H9 (cell line): ENCODE measurements at regions not wholly inside any gene's neighbourhood (a gene's known extent, or its start where the extent isn't known, plus 50 kb on each side); places are given as distances from the start of the nearest gene placed in this dataset.

ENCODE experiments used
- DNase-seq: peaks from one replicate; pipeline ENCODE4 v3.0.0-alpha.2; 2017
- H2AFZ ChIP-seq: one replicate; pipeline ENCODE4 v1.6.1; 2013; ENCODE audit warnings: mild to moderate bottlenecking, low read length, control low read depth, moderate library complexity
- H2AK5ac ChIP-seq: 2 replicates; pipeline ENCODE4 v1.6.1; 2013; ENCODE audit warnings: low read length, control low read depth, mixed read lengths; ENCODE audit not compliant: insufficient read length
- H2BK120ac ChIP-seq: one replicate; pipeline ENCODE4 v1.6.1; 2013; ENCODE audit warnings: low read depth, mild to moderate bottlenecking, low read length, control low read depth, inconsistent platforms; ENCODE audit not compliant: poor library complexity, severe bottlenecking
- H2BK12ac ChIP-seq: 2 replicates; pipeline ENCODE4 v1.6.1; 2013; ENCODE audit warnings: low read length, control low read depth, mixed read lengths, low read depth; ENCODE audit not compliant: insufficient read length
- H2BK15ac ChIP-seq: 2 replicates; pipeline ENCODE4 v1.6.1; 2013; ENCODE audit warnings: low read depth, low read length, control low read depth
- H2BK20ac ChIP-seq: one replicate; pipeline ENCODE4 v1.6.1; 2013; ENCODE audit warnings: low read depth, mild to moderate bottlenecking, low read length, control low read depth, inconsistent platforms; ENCODE audit not compliant: poor library complexity, severe bottlenecking
- H2BK5ac ChIP-seq: 2 replicates; pipeline ENCODE4 v1.6.1; 2013; ENCODE audit warnings: low read length, control low read depth, mixed read lengths; ENCODE audit not compliant: insufficient read length
- H3K14ac ChIP-seq: 2 replicates; pipeline ENCODE4 v1.6.1; 2013; ENCODE audit warnings: low read length, control low read depth; ENCODE audit not compliant: insufficient read depth
- H3K18ac ChIP-seq: 2 replicates; pipeline ENCODE4 v1.6.1; 2013; ENCODE audit warnings: low read depth, mild to moderate bottlenecking, mixed read lengths, low read length, control low read depth; ENCODE audit not compliant: insufficient read length
- H3K23ac ChIP-seq: 2 replicates; pipeline ENCODE4 v1.6.1; 2013; ENCODE audit warnings: low read length, control low read depth, mixed read lengths, low read depth; ENCODE audit not compliant: insufficient read length
- H3K23me2 ChIP-seq: 2 replicates; pipeline ENCODE4 v1.6.1; 2013; ENCODE audit warnings: low read depth, mild to moderate bottlenecking, mixed read lengths, low read length, control low read depth; ENCODE audit not compliant: insufficient read length, poor library complexity, severe bottlenecking
- H3K27ac ChIP-seq: 2 replicates; pipeline ENCODE4 v1.5.1; 2013; ENCODE audit warnings: low read length, control low read depth, mixed read lengths, low read depth; ENCODE audit not compliant: insufficient read length
- H3K27me3 ChIP-seq: 2 replicates; pipeline ENCODE4 v1.6.1; 2013; ENCODE audit warnings: low read length, control low read depth, inconsistent platforms; ENCODE audit not compliant: insufficient read depth
- H3K4ac ChIP-seq: 2 replicates; pipeline ENCODE4 v1.6.1; 2013; ENCODE audit warnings: low read depth, mild to moderate bottlenecking, control low read depth, inconsistent platforms, low read length, moderate library complexity
- H3K4me1 ChIP-seq: 2 replicates; pipeline ENCODE4 v1.6.1; 2013; ENCODE audit warnings: low read length, control low read depth, inconsistent platforms; ENCODE audit not compliant: insufficient read depth
- H3K4me2 ChIP-seq: 2 replicates; pipeline ENCODE4 v1.6.1; 2013; ENCODE audit warnings: low read length, control low read depth, mixed read lengths; ENCODE audit not compliant: insufficient read length, insufficient read depth
- H3K56ac ChIP-seq: 2 replicates; pipeline ENCODE4 v1.6.1; 2013; ENCODE audit warnings: low read depth, mild to moderate bottlenecking, mixed read lengths, low read length, control low read depth; ENCODE audit not compliant: insufficient read length
- H3K79me1 ChIP-seq: 2 replicates; pipeline ENCODE4 v1.6.1; 2013; ENCODE audit warnings: low read depth, mild to moderate bottlenecking, moderate library complexity, low read length, control low read depth, inconsistent platforms; ENCODE audit not compliant: insufficient read depth, poor library complexity, severe bottlenecking
- H3K79me2 ChIP-seq: 2 replicates; pipeline ENCODE4 v1.6.1; 2013; ENCODE audit warnings: low read length, control low read depth, inconsistent platforms; ENCODE audit not compliant: insufficient read depth
- H3K9ac ChIP-seq: 2 replicates; pipeline ENCODE4 v1.6.1; 2013; ENCODE audit warnings: low read length, control low read depth, mixed read lengths; ENCODE audit not compliant: insufficient read length; ENCODE audit errors: extremely low read depth
- H3K9me3 ChIP-seq: one replicate; pipeline ENCODE4 v1.6.1; 2013; ENCODE audit warnings: low read depth, low read length, inconsistent platforms; ENCODE audit not compliant: control insufficient read depth
- H3T11ph ChIP-seq: one replicate; pipeline ENCODE4 v1.6.1; 2013; ENCODE audit warnings: mild to moderate bottlenecking, low read length, control low read depth, inconsistent platforms
- H4K20me1 ChIP-seq: one replicate; pipeline ENCODE4 v1.6.1; 2013; ENCODE audit not compliant: control insufficient read depth, insufficient read length, insufficient read depth
- H4K5ac ChIP-seq: 2 replicates; pipeline ENCODE4 v1.6.1; 2013; ENCODE audit warnings: low read depth, mild to moderate bottlenecking, mixed read lengths, low read length, control low read depth; ENCODE audit not compliant: insufficient read length
- H4K8ac ChIP-seq: replicated peaks from 2 replicates; pipeline ENCODE4 v1.6.1; 2013; ENCODE audit warnings: low read length, control low read depth, mixed read lengths, low read depth; ENCODE audit not compliant: insufficient read length
- H4K91ac ChIP-seq: 2 replicates; pipeline ENCODE4 v1.6.1; 2013; ENCODE audit warnings: low read depth, mild to moderate bottlenecking, moderate library complexity, mixed read lengths, low read length, control low read depth; ENCODE audit not compliant: insufficient read length
- H3K27ac Mint-ChIP-seq, 3 experiments: 2 replicates in 2 of 3; 3 replicates in 1 of 3; pipeline ENCODE4 v1.8.0; 2020 to 2021; ENCODE audit warnings: mixed read lengths in 3 of 3, mild to moderate bottlenecking in 1 of 3, moderate library complexity in 1 of 3
- H3K27me3 Mint-ChIP-seq: 2 replicates; pipeline ENCODE4 v1.8.0; 2021; ENCODE audit warnings: low read depth, mild to moderate bottlenecking, moderate library complexity, mixed read lengths
- H3K36me3 Mint-ChIP-seq, 3 experiments: 2 replicates in 2 of 3; 3 replicates in 1 of 3; pipeline ENCODE4 v1.8.0; 2020 to 2021; ENCODE audit warnings: low read depth in 3 of 3, mixed read lengths in 3 of 3; ENCODE audit not compliant: insufficient read depth in 1 of 3
- H3K4me1 Mint-ChIP-seq, 2 experiments: 2 replicates each; pipeline ENCODE4 v1.8.0; 2020; ENCODE audit warnings: mixed read lengths in 2 of 2
- H3K4me3 Mint-ChIP-seq, 2 experiments: 2 replicates in 1 of 2; 3 replicates in 1 of 2; pipeline ENCODE4 v1.8.0; 2020 to 2021; ENCODE audit warnings: mild to moderate bottlenecking in 2 of 2, mixed read lengths in 2 of 2, moderate library complexity in 1 of 2
- H3K9me3 Mint-ChIP-seq, 2 experiments: 2 replicates in 1 of 2; 3 replicates in 1 of 2; pipeline ENCODE4 v1.8.0; 2020; ENCODE audit warnings: mild to moderate bottlenecking in 2 of 2, mixed read lengths in 2 of 2, moderate library complexity in 1 of 2
- TF ChIP-seq, protein P1 (sequence below): fragments of 200-600 bp; sonication (generic); conservative IDR thresholded peaks from 3 replicates; pipeline ENCODE4 v1.8.0; 2021; ENCODE audit warnings: antibody characterized with exemption, mild to moderate bottlenecking

DNA sequence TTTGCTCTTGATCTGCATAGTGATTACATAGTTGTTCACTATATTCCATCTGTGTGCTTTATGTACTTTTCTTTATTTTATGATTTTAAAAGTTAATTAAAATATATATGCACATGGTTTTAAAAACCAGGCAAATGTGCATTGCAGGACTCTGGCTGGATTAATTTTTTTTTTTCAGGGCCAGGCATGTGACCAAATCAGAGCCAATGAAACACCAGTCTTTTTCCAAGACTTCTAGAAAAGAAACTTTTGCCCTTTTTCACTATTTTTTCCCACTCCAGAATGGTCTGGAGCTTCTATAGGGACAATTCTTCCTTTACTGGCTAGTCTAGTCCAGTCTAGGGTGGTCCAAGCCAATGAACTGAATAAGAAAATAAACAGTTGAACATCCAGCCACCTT, 198.1 kb upstream of the FBXO11 start:
- no peak overlapping the region for H3K23ac ChIP-seq
- H3K18ac ChIP-seq: no peak overlapping the region
- Mint-ChIP-seq H3K27ac (no peak overlapping the region), H3K36me3 (peaks cover 0 to 5% (median 0%) of the 10 kb centered on the region in 3 experiments; a peak in 2 of 7 replicates), H3K9me3 (peaks cover 5 to 8% of the 10 kb centered on the region in 2 experiments; a peak in 3 of 5 replicates), H3K4me3 (no peak overlapping the region), H3K4me1 (peaks cover 18 to 19% of the 10 kb centered on the region in 2 experiments), H3K27me3 (no peaks in the 10 kb centered on the region)
- H4K20me1 ChIP-seq: no peaks in the 10 kb centered on the region
- no peak overlapping the region for H2BK120ac ChIP-seq
- H2BK15ac ChIP-seq: no peak overlapping the region
- TF ChIP-seq, protein P1, sequence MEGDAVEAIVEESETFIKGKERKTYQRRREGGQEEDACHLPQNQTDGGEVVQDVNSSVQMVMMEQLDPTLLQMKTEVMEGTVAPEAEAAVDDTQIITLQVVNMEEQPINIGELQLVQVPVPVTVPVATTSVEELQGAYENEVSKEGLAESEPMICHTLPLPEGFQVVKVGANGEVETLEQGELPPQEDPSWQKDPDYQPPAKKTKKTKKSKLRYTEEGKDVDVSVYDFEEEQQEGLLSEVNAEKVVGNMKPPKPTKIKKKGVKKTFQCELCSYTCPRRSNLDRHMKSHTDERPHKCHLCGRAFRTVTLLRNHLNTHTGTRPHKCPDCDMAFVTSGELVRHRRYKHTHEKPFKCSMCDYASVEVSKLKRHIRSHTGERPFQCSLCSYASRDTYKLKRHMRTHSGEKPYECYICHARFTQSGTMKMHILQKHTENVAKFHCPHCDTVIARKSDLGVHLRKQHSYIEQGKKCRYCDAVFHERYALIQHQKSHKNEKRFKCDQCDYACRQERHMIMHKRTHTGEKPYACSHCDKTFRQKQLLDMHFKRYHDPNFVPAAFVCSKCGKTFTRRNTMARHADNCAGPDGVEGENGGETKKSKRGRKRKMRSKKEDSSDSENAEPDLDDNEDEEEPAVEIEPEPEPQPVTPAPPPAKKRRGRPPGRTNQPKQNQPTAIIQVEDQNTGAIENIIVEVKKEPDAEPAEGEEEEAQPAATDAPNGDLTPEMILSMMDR: no peak
- no peak overlapping the region for H4K5ac ChIP-seq
- H3K56ac ChIP-seq: no peak overlapping the region
- H3K14ac ChIP-seq: no peak overlapping the region
- no peaks in the 10 kb centered on the region for H3K23me2 ChIP-seq
- H3T11ph ChIP-seq: no peak overlapping the region
- H3K9ac ChIP-seq: no peak overlapping the region
- DNase-seq: no peak
- H3K27ac ChIP-seq: no peak overlapping the region
- H4K8ac ChIP-seq: no peak overlapping the region
- H3K4me2 ChIP-seq: no peak overlapping the region
- no peak overlapping the region for H3K4ac ChIP-seq
- no peak overlapping the region for H2BK20ac ChIP-seq
- no peaks in the 10 kb centered on the region for H3K79me1 ChIP-seq
- H3K4me1 ChIP-seq: peaks cover 2% of the 10 kb centered on the region; the same call in 1 of the 2 replicates
- H3K9me3 ChIP-seq: no peaks in the 10 kb centered on the region
- H2AK5ac ChIP-seq: no peak overlapping the region
- no peak overlapping the region for H4K91ac ChIP-seq
- no peaks in the 10 kb centered on the region for H3K27me3 ChIP-seq
- H3K79me2 ChIP-seq: no peaks in the 10 kb centered on the region
- H2BK12ac ChIP-seq: no peak overlapping the region
- no peak overlapping the region for H2AFZ ChIP-seq
- no peak overlapping the region for H2BK5ac ChIP-seq
